ENCODE measurements at regions not wholly inside any gene's neighbourhood (a gene's known extent, or its start where the extent isn't known, plus 50 kb on each side); places are given as distances from the start of the nearest gene placed in this dataset.

GRCh38 chr4:20433097-20433705 is 181.5 kb downstream of the SLIT2 start:
- peak; percentile 40 for DNase-seq (ENCODE audit: low spot score)
- no peak overlapping the region for H2BK15ac ChIP-seq (ENCODE audit: low read length)
- no peaks in the 10 kb centered on the region for H3K36me3 ChIP-seq (replicated peaks in 1 of 2; ENCODE audit: control insufficient read depth in 2 of 2, insufficient read depth in 2 of 2, low read length in 2 of 2)

GRCh38 chr4:20440170-20440569 is 188.5 kb downstream of the SLIT2 start:
- Histone ChIP-seq H3K14ac (ENCODE audit: low read length) (no peak overlapping the region), H3K36me3 (replicated peaks in 1 of 2; ENCODE audit: control insufficient read depth in 2 of 2, insufficient read depth in 2 of 2, low read length in 2 of 2) (no peaks in the 10 kb centered on the region), H2BK5ac (ENCODE audit: low read length) (no peak overlapping the region), H2BK15ac (ENCODE audit: low read length) (no peak overlapping the region), H2AK5ac (ENCODE audit: low read depth, low read length) (no peak overlapping the region), H3K9ac (ENCODE audit: low read depth, low read length, poor library complexity) (no peak overlapping the region), H3K4me1 (ENCODE audit: control insufficient read depth in 2 of 2, insufficient read depth in 1 of 2, low read depth in 1 of 2, low read length in 2 of 2) (no peaks in the 10 kb centered on the region), H2BK12ac (ENCODE audit: low read length) (no peak overlapping the region), H3K79me1 (ENCODE audit: low read depth, low read length) (no peaks in the 10 kb centered on the region), H2AFZ (ENCODE audit: low read length) (no peak overlapping the region), H4K91ac (ENCODE audit: low read depth, low read length, poor library complexity) (no peak overlapping the region), H4K8ac (ENCODE audit: low read depth, low read length) (no peak overlapping the region), H3K4me2 (ENCODE audit: insufficient read depth, low read length, poor library complexity, severe bottlenecking) (no peak overlapping the region), H3K9me3 (replicated peaks in 1 of 2; ENCODE audit: control insufficient read depth in 2 of 2, insufficient read depth in 1 of 2, low read depth in 1 of 2, low read length in 2 of 2) (no peaks in the 10 kb centered on the region), H2BK120ac (ENCODE audit: low read depth, low read length) (no peak overlapping the region), H3K23ac (ENCODE audit: low read depth, low read length, poor library complexity) (no peak overlapping the region), H3K4me3 (ENCODE audit: low read length in 2 of 2) (no peak overlapping the region), H3K27me3 (ENCODE audit: control insufficient read depth in 3 of 3, insufficient read depth in 3 of 3, low read depth in 1 of 3, low read length in 3 of 3) (no peaks in the 10 kb centered on the region), H3K27ac (replicated peaks; ENCODE audit: low read length) (no peak overlapping the region), H3K4ac (ENCODE audit: low read length) (no peak overlapping the region), H3K18ac (ENCODE audit: low read length) (no peak overlapping the region)
- DNase-seq (ENCODE audit: low spot score) = no peak
- no CpG with 5 or more reads among the region's 3 CpGs for WGBS, 2 donors (ENCODE audit: extremely low coverage in 2 of 2, insufficient read length in 2 of 2, insufficient replicate concordance in 1 of 2)

More at GRCh38 chr4:20433097-20433705, 181.5 kb downstream of the SLIT2 start:
- Histone ChIP-seq H3K4ac (ENCODE audit: low read length) (no peak overlapping the region), H2AFZ (ENCODE audit: low read length) (no peak overlapping the region), H3K9me3 (replicated peaks in 1 of 2; ENCODE audit: control insufficient read depth in 2 of 2, insufficient read depth in 1 of 2, low read depth in 1 of 2, low read length in 2 of 2) (no peaks in the 10 kb centered on the region), H3K18ac (ENCODE audit: low read length) (no peak overlapping the region), H2BK12ac (ENCODE audit: low read length) (no peak overlapping the region), H2BK120ac (ENCODE audit: low read depth, low read length) (no peak overlapping the region), H3K9ac (ENCODE audit: low read depth, low read length, poor library complexity) (no peak overlapping the region), H2BK5ac (ENCODE audit: low read length) (no peak overlapping the region), H3K27ac (replicated peaks; ENCODE audit: low read length) (no peak overlapping the region), H3K27me3 (ENCODE audit: control insufficient read depth in 3 of 3, insufficient read depth in 3 of 3, low read depth in 1 of 3, low read length in 3 of 3) (peaks cover 0 to 2% (median 0%) of the 10 kb centered on the region in 3 experiments), H3K4me2 (ENCODE audit: insufficient read depth, low read length, poor library complexity, severe bottlenecking) (no peak overlapping the region), H2AK5ac (ENCODE audit: low read depth, low read length) (no peak overlapping the region), H3K14ac (ENCODE audit: low read length) (no peak overlapping the region), H3K23ac (ENCODE audit: low read depth, low read length, poor library complexity) (no peak overlapping the region), H3K79me1 (ENCODE audit: low read depth, low read length) (no peaks in the 10 kb centered on the region), H3K4me3 (ENCODE audit: low read length in 2 of 2) (no peak overlapping the region), H4K8ac (ENCODE audit: low read depth, low read length) (no peak overlapping the region), H3K4me1 (ENCODE audit: control insufficient read depth in 2 of 2, insufficient read depth in 1 of 2, low read depth in 1 of 2, low read length in 2 of 2) (peaks cover 5 to 8% of the 10 kb centered on the region in 2 donors), H4K91ac (ENCODE audit: low read depth, low read length, poor library complexity) (no peak overlapping the region)
- WGBS, 2 donors (ENCODE audit: extremely low coverage in 2 of 2, insufficient read length in 2 of 2, insufficient replicate concordance in 1 of 2) = no CpG with 5 or more reads among the region's 5 CpGs

- no peak overlapping the region for H2BK5ac ChIP-seq (ENCODE audit: low read length)
- H3K14ac ChIP-seq (ENCODE audit: low read length) = no peak overlapping the region
- peaks cover 3 to 6% of the 10 kb centered on the region in 2 donors for H3K4me1 ChIP-seq (ENCODE audit: control insufficient read depth in 2 of 2, insufficient read depth in 1 of 2, low read depth in 1 of 2, low read length in 2 of 2)
- H3K27me3 ChIP-seq (ENCODE audit: control insufficient read depth in 3 of 3, insufficient read depth in 3 of 3, low read depth in 1 of 3, low read length in 3 of 3) = no peaks in the 10 kb centered on the region
- no peak overlapping the region for H2BK120ac ChIP-seq (ENCODE audit: low read depth, low read length)
- H3K9ac ChIP-seq (ENCODE audit: low read depth, low read length, poor library complexity) = no peak overlapping the region
- H3K4ac ChIP-seq (ENCODE audit: low read length) = no peak overlapping the region
- no peak overlapping the region for H3K4me3 ChIP-seq (ENCODE audit: low read length in 2 of 2)
- no peak overlapping the region for H2BK12ac ChIP-seq (ENCODE audit: low read length)
- no peaks in the 10 kb centered on the region for H3K36me3 ChIP-seq (replicated peaks in 1 of 2; ENCODE audit: control insufficient read depth in 2 of 2, insufficient read depth in 2 of 2, low read length in 2 of 2)
- H3K9me3 ChIP-seq (replicated peaks in 1 of 2; ENCODE audit: control insufficient read depth in 2 of 2, insufficient read depth in 1 of 2, low read depth in 1 of 2, low read length in 2 of 2) = no peaks in the 10 kb centered on the region
- no peak overlapping the region for H2BK15ac ChIP-seq (ENCODE audit: low read length)
- no peak overlapping the region for H3K4me2 ChIP-seq (ENCODE audit: insufficient read depth, low read length, poor library complexity, severe bottlenecking)
- H3K23ac ChIP-seq (ENCODE audit: low read depth, low read length, poor library complexity) = no peak overlapping the region
- no peak overlapping the region for H4K8ac ChIP-seq (ENCODE audit: low read depth, low read length)
- no peak overlapping the region for H3K27ac ChIP-seq (replicated peaks; ENCODE audit: low read length)
- H3K79me1 ChIP-seq (ENCODE audit: low read depth, low read length) = no peaks in the 10 kb centered on the region
- no CpG with 5 or more reads among the region's 1 CpG for WGBS, 2 donors (ENCODE audit: extremely low coverage in 2 of 2, insufficient read length in 2 of 2, insufficient replicate concordance in 1 of 2)
- H4K91ac ChIP-seq (ENCODE audit: low read depth, low read length, poor library complexity) = no peak overlapping the region
- no peak for DNase-seq (ENCODE audit: low spot score)
- no peak overlapping the region for H2AFZ ChIP-seq (ENCODE audit: low read length)
- no peak overlapping the region for H3K18ac ChIP-seq (ENCODE audit: low read length)
- no peak overlapping the region for H2AK5ac ChIP-seq (ENCODE audit: low read depth, low read length)
Observed at GRCh38 chr4:20443015-20443805, 191.5 kb downstream of the SLIT2 start.

GRCh38 chr4:20444599-20445337 is 193.1 kb downstream of the SLIT2 start:
- no peak overlapping the region for H2BK5ac ChIP-seq (ENCODE audit: low read length)
- H2BK15ac ChIP-seq (ENCODE audit: low read length) = no peak overlapping the region
- no peaks in the 10 kb centered on the region for H3K36me3 ChIP-seq (replicated peaks in 1 of 2; ENCODE audit: control insufficient read depth in 2 of 2, insufficient read depth in 2 of 2, low read length in 2 of 2)
- H3K4me2 ChIP-seq (ENCODE audit: insufficient read depth, low read length, poor library complexity, severe bottlenecking) = no peak overlapping the region
- H3K79me1 ChIP-seq (ENCODE audit: low read depth, low read length) = no peaks in the 10 kb centered on the region
- H3K14ac ChIP-seq (ENCODE audit: low read length) = no peak overlapping the region
- H3K18ac ChIP-seq (ENCODE audit: low read length) = no peak overlapping the region
- no peak overlapping the region for H2AK5ac ChIP-seq (ENCODE audit: low read depth, low read length)
- peaks cover 3 to 6% of the 10 kb centered on the region in 2 donors for H3K4me1 ChIP-seq (ENCODE audit: control insufficient read depth in 2 of 2, insufficient read depth in 1 of 2, low read depth in 1 of 2, low read length in 2 of 2)
- no peak overlapping the region for H3K9ac ChIP-seq (ENCODE audit: low read depth, low read length, poor library complexity)
- no peak overlapping the region for H2BK120ac ChIP-seq (ENCODE audit: low read depth, low read length)
- no peak overlapping the region for H4K8ac ChIP-seq (ENCODE audit: low read depth, low read length)
- no peak overlapping the region for H3K4ac ChIP-seq (ENCODE audit: low read length)
- no peak overlapping the region for H3K23ac ChIP-seq (ENCODE audit: low read depth, low read length, poor library complexity)
- H3K9me3 ChIP-seq (replicated peaks in 1 of 2; ENCODE audit: control insufficient read depth in 2 of 2, insufficient read depth in 1 of 2, low read depth in 1 of 2, low read length in 2 of 2) = no peaks in the 10 kb centered on the region
- no peak overlapping the region for H4K91ac ChIP-seq (ENCODE audit: low read depth, low read length, poor library complexity)
- H2AFZ ChIP-seq (ENCODE audit: low read length) = no peak overlapping the region
- no peak overlapping the region for H2BK12ac ChIP-seq (ENCODE audit: low read length)
- no peak for DNase-seq (ENCODE audit: low spot score)
- H3K4me3 ChIP-seq (ENCODE audit: low read length in 2 of 2) = no peak overlapping the region
- no peak overlapping the region for H3K27ac ChIP-seq (replicated peaks; ENCODE audit: low read length)
- no peaks in the 10 kb centered on the region for H3K27me3 ChIP-seq (ENCODE audit: control insufficient read depth in 3 of 3, insufficient read depth in 3 of 3, low read depth in 1 of 3, low read length in 3 of 3)
- no CpG with 5 or more reads among the region's 3 CpGs for WGBS, 2 donors (ENCODE audit: extremely low coverage in 2 of 2, insufficient read length in 2 of 2, insufficient replicate concordance in 1 of 2)

All from neuronal stem cell (in vitro differentiated cells).